ENCODE measurements at regions not wholly inside any gene's neighbourhood (a gene's known extent, or its start where the extent isn't known, plus 50 kb on each side); places are given as distances from the start of the nearest gene placed in this dataset.

DNA sequence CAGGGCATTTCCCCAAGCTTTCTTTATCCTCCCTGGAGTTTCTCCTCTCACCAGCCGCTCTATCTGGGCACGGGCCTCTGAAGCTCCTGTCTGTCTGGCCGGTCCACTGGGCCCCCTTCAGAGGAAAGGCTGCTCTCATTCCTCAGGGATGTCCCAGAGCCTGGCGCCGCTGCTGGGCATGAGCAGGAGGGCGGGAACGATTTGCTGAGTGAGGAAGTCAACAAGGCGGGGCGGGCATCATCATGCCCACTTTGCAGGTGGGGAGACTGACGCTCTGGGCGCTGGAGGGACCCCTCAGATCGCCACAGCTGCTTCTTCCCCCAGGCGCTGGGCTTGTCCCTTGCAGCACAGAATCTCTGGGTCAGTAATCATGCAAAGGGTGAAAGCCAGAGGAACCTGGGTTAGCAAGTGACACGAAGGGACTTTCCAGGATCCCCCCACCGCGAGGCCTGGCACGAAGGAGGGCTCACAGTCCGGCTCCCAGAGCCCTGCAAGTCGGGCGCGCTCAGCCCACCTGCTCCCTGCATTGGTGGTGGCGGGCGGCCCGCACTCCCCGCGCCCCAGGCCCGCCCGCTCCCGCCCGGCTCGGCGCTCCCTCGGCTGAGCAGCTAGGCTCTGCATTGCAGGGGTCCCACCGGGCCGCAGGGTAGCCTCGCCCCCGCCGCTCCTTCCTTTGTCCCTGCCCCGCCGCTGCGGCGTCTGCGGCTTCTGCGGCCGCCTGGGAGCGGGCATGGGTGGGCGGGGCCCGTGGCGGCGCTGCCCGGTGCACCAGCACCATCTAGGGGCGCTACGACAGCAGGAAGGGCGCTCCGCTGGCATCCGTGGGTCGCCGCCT lies 157.8 kb downstream of the CYRIA start:
- DNase-seq (ENCODE audit: low read depth) = peak; percentile 66

DNA sequence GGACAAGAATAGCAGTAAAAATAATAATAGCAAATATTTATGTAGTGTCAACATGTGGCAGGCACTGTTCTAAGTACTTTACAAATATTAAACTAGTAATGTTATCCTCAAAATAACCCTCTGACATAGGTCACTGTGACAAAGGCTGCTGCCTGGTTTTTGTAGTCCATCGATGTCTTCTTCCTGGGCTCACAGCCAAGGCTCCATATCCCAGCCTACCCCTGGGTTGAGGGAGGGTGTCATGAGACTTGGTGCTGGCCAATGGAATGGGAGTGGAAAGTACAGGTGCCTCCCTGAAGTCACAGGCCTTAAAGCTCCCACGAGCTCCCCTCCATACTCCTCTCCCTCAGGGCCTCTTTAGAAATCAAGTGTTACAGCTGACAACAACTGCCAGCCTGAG lies 159.3 kb downstream of the CYRIA start:
- no peak for DNase-seq (ENCODE audit: low read depth)

DNA sequence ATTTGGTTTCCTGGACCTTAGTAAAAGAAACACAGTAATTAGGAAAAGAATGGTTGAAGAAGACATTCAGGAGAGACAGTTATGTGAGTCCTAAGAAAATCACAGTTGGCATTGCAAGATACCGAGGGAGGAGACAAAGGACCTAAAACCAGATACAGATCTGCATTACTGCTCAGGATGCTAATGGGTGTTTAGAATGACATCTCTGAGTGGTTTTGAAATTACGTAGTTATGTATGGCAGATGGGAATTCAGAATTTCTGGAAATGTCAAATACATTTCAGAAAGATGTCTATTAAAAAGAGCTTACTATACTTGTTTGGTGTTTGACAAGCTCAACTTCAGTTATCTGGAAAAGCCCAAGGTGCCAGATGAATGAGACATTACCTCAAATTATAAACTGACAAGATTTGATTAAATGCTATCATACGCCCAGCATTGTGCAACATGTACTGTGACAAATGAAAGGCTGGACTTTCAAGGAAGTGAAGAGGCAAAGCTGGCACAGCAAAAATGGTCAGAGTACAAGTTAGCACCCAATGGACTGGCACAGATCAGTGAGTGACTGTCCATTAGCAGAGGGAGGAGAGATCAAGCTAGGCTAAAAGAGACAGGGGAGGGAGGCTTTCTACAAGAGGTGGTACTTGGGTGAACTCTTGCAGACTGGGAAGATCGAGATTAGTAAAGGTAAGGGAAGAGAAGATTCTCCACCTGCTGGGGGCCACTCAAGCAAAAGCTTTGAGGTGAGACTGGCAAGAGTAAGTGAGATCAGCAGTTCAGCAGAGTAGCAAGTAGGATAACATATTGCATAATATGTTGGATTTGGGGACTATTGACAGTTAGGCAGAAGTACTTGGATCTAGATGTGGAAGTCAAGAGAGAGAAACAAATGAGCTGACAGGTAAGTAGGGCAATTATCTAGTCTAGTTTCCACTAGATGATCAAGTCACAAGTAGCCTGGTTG lies 168.9 kb downstream of the CYRIA start:
- no peak for DNase-seq (ENCODE audit: low read depth)

- no peak for DNase-seq (ENCODE audit: low read depth)
These were observed 170.0 kb downstream of the CYRIA start for GRCh38 chr2:16495509-16496208.

- DNase-seq (ENCODE audit: low read depth) = no peak
These were observed 170.7 kb downstream of the CYRIA start for GRCh38 chr2:16494836-16495508.

DNA sequence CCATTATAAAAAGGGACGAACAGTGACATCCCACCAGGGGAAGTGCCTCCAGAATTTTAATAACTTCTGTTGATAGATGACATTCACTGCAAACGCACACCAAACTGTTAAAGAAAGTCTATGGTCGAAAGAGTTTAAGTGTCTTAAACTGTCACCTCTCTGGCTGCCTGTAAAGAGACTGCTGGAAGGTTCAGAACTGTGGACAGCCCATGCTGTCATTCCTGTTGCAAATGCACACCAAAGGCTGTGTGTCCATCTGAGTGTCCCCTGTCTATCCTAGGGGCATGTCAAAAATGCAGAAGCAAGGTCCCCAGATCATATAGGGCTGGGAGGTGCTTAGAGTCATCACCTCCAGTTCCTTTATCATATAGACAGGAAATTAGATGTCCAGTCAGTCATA lies 171.8 kb downstream of the CYRIA start:
- DNase-seq (ENCODE audit: low read depth) = no peak

GRCh38 chr2:16487686-16488085 lies 177.9 kb downstream of the CYRIA start:
- DNase-seq (ENCODE audit: low read depth) = peak; percentile 54

DNA sequence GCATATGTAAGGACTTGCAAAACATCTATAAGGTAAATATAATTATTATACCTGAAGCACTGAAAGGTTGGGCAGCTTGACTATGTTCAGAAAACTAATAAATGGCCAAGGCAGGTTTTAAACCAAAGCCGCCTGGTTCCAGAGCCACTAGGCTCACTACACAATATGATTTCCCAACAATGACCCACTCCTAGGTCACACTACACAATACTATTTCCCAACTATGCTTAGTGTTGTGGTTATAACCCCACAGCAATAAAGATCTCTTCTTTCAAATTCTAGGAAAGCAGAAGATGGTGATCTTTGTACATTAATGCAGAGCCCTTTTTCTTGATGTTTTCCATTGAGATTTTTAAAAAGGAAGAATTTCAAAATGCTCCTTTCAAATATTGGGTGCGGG lies 180.4 kb downstream of the CYRIA start:
- DNase-seq (ENCODE audit: low read depth) = no peak

- no peak for DNase-seq (ENCODE audit: low read depth)
These were observed 183.2 kb downstream of the CYRIA start for GRCh38 chr2:16482460-16482859.

DNA sequence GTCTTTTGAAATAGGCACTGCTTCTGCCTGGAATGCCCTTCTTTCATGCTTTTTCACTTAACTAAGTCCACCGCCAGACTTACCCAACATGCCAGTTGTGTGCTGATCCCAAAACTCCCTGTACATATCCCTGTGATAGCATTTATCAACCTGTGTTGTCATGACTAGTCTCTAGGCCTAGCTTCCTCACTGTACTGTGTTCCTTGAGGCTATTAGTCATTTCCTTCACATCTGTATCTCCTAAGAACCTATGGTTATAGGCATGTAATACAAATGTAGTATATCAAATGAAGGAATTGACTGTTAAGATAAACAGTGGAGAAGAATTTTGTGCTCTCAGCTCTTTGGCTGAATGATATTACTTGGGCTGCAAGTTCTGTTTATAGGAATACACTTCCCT lies 184.3 kb downstream of the CYRIA start:
- DNase-seq (ENCODE audit: low read depth) = no peak

- no peak for DNase-seq (ENCODE audit: low read depth)
These were observed 185.9 kb downstream of the CYRIA start for GRCh38 chr2:16479721-16480120.

- peak; percentile 72 for DNase-seq (ENCODE audit: low read depth)
These were observed 187.0 kb downstream of the CYRIA start for GRCh38 chr2:16478434-16479210.

DNA sequence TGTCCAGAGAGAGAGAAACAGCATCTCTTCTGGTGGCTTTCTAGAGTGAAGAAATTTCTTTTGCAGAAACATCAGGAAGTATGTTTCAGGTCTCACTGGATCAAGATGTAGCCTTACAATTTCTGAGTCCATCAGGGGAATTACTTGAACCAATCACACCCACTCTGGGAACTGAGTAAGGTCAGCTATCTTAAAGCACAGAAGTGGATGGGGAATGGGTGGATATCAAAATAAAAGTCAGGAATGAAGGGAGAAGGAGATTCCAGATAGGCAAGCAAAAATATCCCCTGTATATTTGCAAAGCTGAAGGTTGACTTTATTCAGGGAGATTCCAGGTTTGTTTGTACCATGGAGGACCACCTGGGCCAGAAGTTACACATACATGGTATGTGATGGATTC lies 188.0 kb downstream of the CYRIA start:
- DNase-seq (ENCODE audit: low read depth) = no peak

- no peak for DNase-seq (ENCODE audit: low read depth)
These were observed 188.8 kb downstream of the CYRIA start for GRCh38 chr2:16476866-16477265.

DNA sequence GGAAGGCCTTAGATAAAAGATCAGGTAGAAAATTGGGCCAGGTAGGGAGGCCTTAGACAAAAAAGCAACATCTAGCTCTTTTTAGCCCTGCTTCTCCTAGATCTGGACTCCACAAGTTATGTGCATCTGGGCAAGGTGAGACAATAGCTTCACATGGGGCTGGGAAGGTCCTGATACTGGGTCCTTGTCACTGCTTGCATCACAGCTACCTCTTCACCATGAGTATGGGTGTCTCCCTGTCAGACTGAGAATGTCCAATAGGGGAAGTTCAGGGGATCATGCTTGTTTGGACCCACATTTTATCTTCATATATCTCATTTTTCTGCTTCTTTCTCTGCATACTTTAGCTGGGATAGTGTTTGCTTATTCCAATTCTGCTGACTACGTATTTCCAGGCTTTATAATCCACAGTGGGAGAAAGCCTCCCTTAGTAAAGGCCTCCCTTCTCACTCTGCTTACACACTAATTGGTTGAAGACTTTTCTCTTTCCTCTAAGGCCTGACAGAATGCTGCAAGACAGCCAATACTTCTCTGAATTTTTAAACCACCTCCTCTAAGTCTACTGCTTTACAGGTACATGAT lies 189.6 kb downstream of the CYRIA start:
- no peak for DNase-seq (ENCODE audit: low read depth)

GRCh38 chr2:16475586-16475985 lies 190.0 kb downstream of the CYRIA start:
- DNase-seq (ENCODE audit: low read depth) = peak; percentile 43

DNA sequence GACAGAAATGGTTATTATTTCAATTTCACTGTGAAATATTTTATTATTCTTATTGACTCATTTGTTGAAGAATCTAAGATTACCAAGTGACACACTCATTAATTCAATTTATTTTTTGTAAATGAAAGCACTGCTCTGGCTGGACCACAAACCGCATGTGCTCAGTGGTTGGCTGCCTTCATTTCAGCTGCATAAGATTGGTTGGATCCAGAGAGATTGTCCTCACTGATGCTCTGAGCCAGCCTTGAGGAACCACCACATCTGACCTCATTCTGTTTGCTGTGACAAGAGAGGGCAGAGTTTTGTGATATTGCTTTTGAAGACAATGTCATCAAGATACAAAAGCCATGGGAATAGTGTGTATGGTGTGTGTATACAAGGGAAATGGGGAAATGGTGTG lies 192.1 kb downstream of the CYRIA start:
- DNase-seq (ENCODE audit: low read depth) = no peak

- DNase-seq (ENCODE audit: low read depth) = no peak
These were observed 194.6 kb downstream of the CYRIA start for GRCh38 chr2:16470936-16471490.

DNA sequence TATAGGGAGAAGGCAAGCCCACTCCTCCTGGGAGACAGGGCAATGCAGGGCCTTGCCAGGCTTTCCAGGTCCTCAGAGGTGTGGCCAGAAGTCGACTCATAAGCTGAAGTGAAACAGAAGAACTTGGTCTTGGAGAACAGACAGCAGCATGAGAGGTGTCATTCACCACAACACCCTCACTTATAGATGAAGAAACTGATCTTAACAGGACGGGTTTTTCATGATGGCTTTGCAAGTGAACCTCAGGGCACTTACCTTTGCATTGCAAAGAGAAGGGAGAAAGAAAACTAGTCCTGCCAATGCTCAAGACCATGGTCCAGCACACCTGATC lies 198.8 kb downstream of the CYRIA start:
- no peak for DNase-seq (ENCODE audit: low read depth)

DNA sequence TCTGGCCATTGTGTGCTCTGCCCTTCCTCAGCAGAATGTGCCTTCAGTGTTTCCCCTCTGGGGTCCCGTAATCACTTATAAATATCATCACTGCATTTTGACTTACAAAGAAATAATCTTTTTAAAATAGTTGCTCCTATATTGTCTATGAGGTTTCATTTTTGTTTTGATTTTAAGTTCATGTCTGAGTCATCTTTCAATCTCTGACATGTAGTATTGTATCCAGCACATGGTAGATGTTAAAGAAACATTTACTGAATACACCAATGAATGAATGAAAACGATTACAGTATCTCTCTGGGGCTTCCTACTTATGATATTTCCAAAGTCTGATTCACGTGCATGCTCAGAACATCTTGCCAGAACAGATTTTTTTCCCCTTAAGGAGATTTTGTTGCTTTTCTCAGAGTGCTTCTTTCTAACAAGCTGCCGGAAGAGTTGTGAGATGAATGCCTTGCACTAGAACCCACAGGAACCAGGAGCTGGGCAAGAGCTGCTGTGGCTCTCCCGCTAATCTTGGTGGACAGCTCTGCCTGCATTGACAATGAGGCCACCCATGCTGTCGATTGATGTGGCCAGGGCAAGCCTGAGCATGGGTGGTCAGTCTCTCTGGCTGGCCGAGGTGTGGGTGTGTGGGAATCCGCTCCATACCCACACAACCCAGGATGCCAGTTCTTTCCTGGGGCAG lies 199.4 kb downstream of the CYRIA start:
- no peak for DNase-seq (ENCODE audit: low read depth)

All from Daoy (cell line).